ENCODE measurements at regions not wholly inside any gene's neighbourhood (a gene's known extent, or its start where the extent isn't known, plus 50 kb on each side); places are given as distances from the start of the nearest gene placed in this dataset.

- no peak for TF ChIP-seq POLR2A (IDR thresholded peaks at IDR 0.05; ENCODE audit: low read length)
- TF ChIP-seq CTCF (IDR thresholded peaks at IDR 0.05): no peak
- TF ChIP-seq SMC3 (IDR thresholded peaks at IDR 0.05): no peak
- TF ChIP-seq JUN (IDR thresholded peaks at IDR 0.05): no peak
- no peak for TF ChIP-seq ESRRA (IDR thresholded peaks at IDR 0.05; ENCODE audit: borderline replicate concordance, low read length)
- TF ChIP-seq RFX5 (IDR thresholded peaks at IDR 0.05): no peak
- no peak for TF ChIP-seq KDM1A (IDR thresholded peaks at IDR 0.05; ENCODE audit: low read depth)
- no peak for TF ChIP-seq CEBPB (IDR thresholded peaks at IDR 0.05)
- TF ChIP-seq BHLHE40 (IDR thresholded peaks at IDR 0.05; ENCODE audit: low read depth, low read length): no peak
- no peak for TF ChIP-seq CBX8 (IDR thresholded peaks at IDR 0.05)
- no peak for TF ChIP-seq RCOR1 (IDR thresholded peaks at IDR 0.05; ENCODE audit: low read depth, low read length)
- TF ChIP-seq PBX3 (IDR thresholded peaks at IDR 0.05): no peak
- no peak for TF ChIP-seq CBX2 (IDR thresholded peaks at IDR 0.05; ENCODE audit: borderline replicate concordance, low read depth)
- TF ChIP-seq KDM5A (IDR thresholded peaks at IDR 0.05): no peak
Observed at GRCh38 chr1:29784276-29785136, 548.2 kb downstream of the PTPRU start.
